ENCODE measurements at regions not wholly inside any gene's neighbourhood (a gene's known extent, or its start where the extent isn't known, plus 50 kb on each side); places are given as distances from the start of the nearest gene placed in this dataset.

- H3K23ac ChIP-seq (ENCODE audit: insufficient read length), result no peak overlapping the region
- no peak overlapping the region for H3K9ac ChIP-seq (replicated peaks in 1 of 4; ENCODE audit: extremely low read depth in 1 of 4, low read depth in 3 of 4, low read length in 3 of 4)
- no peak overlapping the region for H4K8ac ChIP-seq (ENCODE audit: extremely low read depth, insufficient read depth, low read length)
- no peaks in the 10 kb centered on the region for H4K20me1 ChIP-seq (replicated peaks in 1 of 2; ENCODE audit: control insufficient read depth in 1 of 2, insufficient read depth in 2 of 2, low read length in 2 of 2)
- DNase-seq (ENCODE audit: low read depth in 1 of 2, low spot score in 2 of 2) (no peak), FAIRE-seq (no peak)
- no peak overlapping the region for H4K5ac ChIP-seq (ENCODE audit: insufficient read length, low read depth, low read length)
- H3K27me3 ChIP-seq (replicated peaks in 1 of 4; ENCODE audit: control insufficient read depth in 3 of 4, extremely low read depth in 1 of 4, insufficient read depth in 3 of 4, low read length in 3 of 4), result no peaks in the 10 kb centered on the region
- H3K4me1 ChIP-seq (replicated peaks in 1 of 4; ENCODE audit: control insufficient read depth in 3 of 4, insufficient read depth in 4 of 4, low read length in 3 of 4), result no peaks in the 10 kb centered on the region
- H3K9me3 ChIP-seq (ENCODE audit: insufficient read depth in 2 of 2, low read depth in 1 of 2, low read length in 1 of 2), result no peaks in the 10 kb centered on the region
- H3K56ac ChIP-seq (replicated peaks; ENCODE audit: insufficient read length, low read depth, low read length), result no peak overlapping the region
- H3K4me3 ChIP-seq (ENCODE audit: extremely low read depth in 1 of 4, insufficient read depth in 2 of 4, low read depth in 3 of 4, low read length in 4 of 4), result no peak overlapping the region
- no peak overlapping the region for H3K18ac ChIP-seq (ENCODE audit: extremely low read depth, low read length)
- no peaks in the 10 kb centered on the region for H3K79me1 ChIP-seq (ENCODE audit: low read depth, low read length)
- TF ChIP-seq KDM1A (IDR thresholded peaks at IDR 0.05; ENCODE audit: borderline replicate concordance, low read length) (no peak), RAD21 (IDR thresholded peaks at IDR 0.05 in 1 of 2, conservative IDR thresholded peaks at IDR 0.05 in 1 of 2; ENCODE audit: low read depth in 2 of 2, low read length in 2 of 2) (peak; percentile 28 to 32)
- H3K4ac ChIP-seq (replicated peaks; ENCODE audit: insufficient read length, low read depth, low read length), result no peak overlapping the region
- no peak overlapping the region for H2BK5ac ChIP-seq (ENCODE audit: low read depth, low read length)
- H2BK12ac ChIP-seq (ENCODE audit: low read depth, low read length), result no peak overlapping the region
- 95% methylated on average over 3 of the region's 3 CpGs; no CpG with 5 or more reads in 1 of the 2 experiments for WGBS, 2 experiments (ENCODE audit: extremely low coverage in 1 of 2, insufficient coverage in 1 of 2, insufficient read length in 1 of 2, insufficient replicate concordance in 2 of 2, low coverage in 1 of 2, low lambda C conversion rate in 2 of 2, missing lambda C conversion rate in 1 of 2)
- H3K79me2 ChIP-seq (ENCODE audit: control insufficient read depth in 1 of 2, insufficient read depth in 2 of 2, low read length in 2 of 2), result no peaks in the 10 kb centered on the region
- no peak overlapping the region for H2BK15ac ChIP-seq (ENCODE audit: low read length)
- H2BK20ac ChIP-seq (ENCODE audit: low read length), result no peak overlapping the region
- no peak overlapping the region for H2BK120ac ChIP-seq (replicated peaks; ENCODE audit: low read depth, low read length)
- no peak overlapping the region for H2AFZ ChIP-seq (ENCODE audit: low read length)
- POLR2A ChIA-PET (ENCODE audit: partially characterized antibody), result no interaction called here
- H3K4me2 ChIP-seq (ENCODE audit: insufficient read depth in 1 of 2, low read depth in 2 of 2, low read length in 2 of 2), result no peak overlapping the region
- no peak overlapping the region for H3K27ac ChIP-seq (ENCODE audit: low read depth, low read length)
- no peaks in the 10 kb centered on the region for H3K36me3 ChIP-seq (ENCODE audit: control insufficient read depth in 2 of 4, insufficient read depth in 4 of 4, low read length in 3 of 4)
- H3K14ac ChIP-seq (ENCODE audit: insufficient read length), result no peak overlapping the region
- no peak overlapping the region for H2AK5ac ChIP-seq (ENCODE audit: low read depth, low read length)
- H4K91ac ChIP-seq (replicated peaks; ENCODE audit: insufficient read length, low read length), result no peak overlapping the region
- CTCF ChIA-PET (ENCODE audit: partially characterized antibody), result interaction anchor here (0.7 to 1.8 kb wide), 2 partner anchors 12 to 469 kb away, joined by 3 to 7 read pairs; no protein-coding TSS in a partner anchor
- H3K23me2 ChIP-seq (ENCODE audit: low read depth, low read length), result no peaks in the 10 kb centered on the region; the same call in 1 of the 2 replicates
Observed at GRCh38 chr1:192462616-192463015, 113.0 kb upstream of the RGS1 start.

Measured in H1 (cell line).